ENCODE measurements at regions not wholly inside any gene's neighbourhood (a gene's known extent, or its start where the extent isn't known, plus 50 kb on each side); places are given as distances from the start of the nearest gene placed in this dataset.

GRCh38 chr3:73321286-73321999, 260.0 kb downstream of the EBLN2 start:
- ChIA-PET CTCF (no interaction called here), POLR2A (ENCODE audit: low non-redundant PET) (no interaction called here)
- no peak for DNase-seq (ENCODE audit: low spot score)
- TF ChIP-seq CTCF (conservative IDR thresholded peaks at IDR 0.05; ENCODE audit: low read depth) = no peak
- no peak overlapping the region for H3K27ac ChIP-seq

- no peak for TF ChIP-seq CTCF (conservative IDR thresholded peaks at IDR 0.05; ENCODE audit: low read depth)
- ChIA-PET POLR2A (ENCODE audit: low non-redundant PET) (no interaction called here), CTCF (no interaction called here)
- H3K27ac ChIP-seq = no peak overlapping the region
- no peak for DNase-seq (ENCODE audit: low spot score)
Observed at GRCh38 chr3:73324203-73325155, 263.0 kb downstream of the EBLN2 start.

- POLR2A ChIA-PET (ENCODE audit: low non-redundant PET) = no interaction called here
Observed at GRCh38 chr3:73326396-73326795, 264.9 kb downstream of the EBLN2 start.

DNA sequence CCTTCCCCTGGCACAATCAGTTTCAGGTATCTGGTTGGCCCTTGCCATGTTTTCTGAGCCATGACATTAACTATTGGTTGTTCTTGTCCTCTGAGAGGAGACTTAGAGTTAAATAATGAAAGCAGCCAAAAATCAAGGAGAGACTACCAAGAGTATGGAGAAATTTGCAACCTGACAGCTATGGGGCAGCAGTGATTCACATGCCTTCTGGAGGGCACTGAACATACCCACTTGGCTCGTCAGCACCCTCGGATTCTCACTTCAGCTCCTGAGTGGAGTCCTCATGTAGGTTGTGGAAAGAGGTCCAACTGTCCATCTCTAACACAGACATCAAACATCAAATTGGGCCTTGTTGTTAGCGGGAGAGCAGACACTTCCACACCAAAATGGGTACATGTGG, 265.6 kb downstream of the EBLN2 start:
- no peak for TF ChIP-seq CTCF (conservative IDR thresholded peaks at IDR 0.05; ENCODE audit: low read depth)
- CTCF ChIA-PET = no interaction called here
- no peak overlapping the region for H3K27ac ChIP-seq
- no peak for DNase-seq (ENCODE audit: low spot score)
- POLR2A ChIA-PET (ENCODE audit: low non-redundant PET) = no interaction called here

More at GRCh38 chr3:73326396-73326795, 264.9 kb downstream of the EBLN2 start:
- CTCF ChIA-PET = no interaction called here
- TF ChIP-seq CTCF (conservative IDR thresholded peaks at IDR 0.05; ENCODE audit: low read depth) = no peak
- H3K27ac ChIP-seq = no peak overlapping the region
- DNase-seq (ENCODE audit: low spot score) = no peak

Data from RWPE1 (cell line).